Embryonic facial prominence (tissue), 1 donor: ENCODE measurements at regions not wholly inside any gene's neighbourhood (a gene's known extent, or its start where the extent isn't known, plus 50 kb on each side); places are given as distances from the start of the nearest gene placed in this dataset.

Experiments used
- DNase-seq: peaks from one replicate; pipeline ENCODE4 v3.0.0-alpha.2; 2016; ENCODE audit errors: extremely low spot score

DNA sequence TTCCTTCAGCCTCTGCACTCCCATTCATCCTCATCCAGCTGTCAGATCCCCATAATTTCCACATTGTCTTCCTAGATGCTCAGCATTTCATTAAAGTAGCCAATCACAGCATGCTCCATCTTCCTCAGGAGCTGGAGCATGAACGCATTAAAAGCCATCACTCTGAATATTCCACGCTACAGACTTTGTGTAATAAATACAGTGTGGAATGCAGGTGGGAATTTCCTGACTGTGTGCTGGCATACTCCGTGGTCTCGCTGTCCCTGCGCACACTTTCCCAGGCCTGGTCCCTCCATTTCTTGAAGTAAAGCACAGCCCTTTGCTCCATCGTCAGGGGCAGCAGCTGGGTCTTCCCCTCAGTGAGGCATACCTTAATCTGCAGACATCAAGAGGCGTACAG, 123.7 kb upstream of the NCK2 start:
- no peak for DNase-seq

DNA sequence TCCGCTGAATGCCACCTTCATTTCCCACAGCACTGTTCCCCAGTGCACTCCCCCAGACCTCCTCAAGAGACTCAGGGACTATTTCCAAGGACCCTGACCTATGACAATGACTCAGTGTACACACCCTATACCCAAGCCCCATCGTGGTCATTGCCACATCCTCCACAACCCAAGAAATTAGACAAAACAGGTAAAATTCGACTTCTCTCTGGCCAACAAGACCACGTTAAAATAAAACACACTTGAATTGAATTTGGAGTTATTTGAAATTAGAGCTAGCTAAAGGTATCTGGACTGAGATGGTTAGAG, 126.4 kb upstream of the NCK2 start:
- DNase-seq: no peak

- DNase-seq: no peak
Observed at GRCh38 chr2:105617631-105618350, 126.9 kb upstream of the NCK2 start.

GRCh38 chr2:105615305-105615704, 129.4 kb upstream of the NCK2 start:
- no peak for DNase-seq

DNA sequence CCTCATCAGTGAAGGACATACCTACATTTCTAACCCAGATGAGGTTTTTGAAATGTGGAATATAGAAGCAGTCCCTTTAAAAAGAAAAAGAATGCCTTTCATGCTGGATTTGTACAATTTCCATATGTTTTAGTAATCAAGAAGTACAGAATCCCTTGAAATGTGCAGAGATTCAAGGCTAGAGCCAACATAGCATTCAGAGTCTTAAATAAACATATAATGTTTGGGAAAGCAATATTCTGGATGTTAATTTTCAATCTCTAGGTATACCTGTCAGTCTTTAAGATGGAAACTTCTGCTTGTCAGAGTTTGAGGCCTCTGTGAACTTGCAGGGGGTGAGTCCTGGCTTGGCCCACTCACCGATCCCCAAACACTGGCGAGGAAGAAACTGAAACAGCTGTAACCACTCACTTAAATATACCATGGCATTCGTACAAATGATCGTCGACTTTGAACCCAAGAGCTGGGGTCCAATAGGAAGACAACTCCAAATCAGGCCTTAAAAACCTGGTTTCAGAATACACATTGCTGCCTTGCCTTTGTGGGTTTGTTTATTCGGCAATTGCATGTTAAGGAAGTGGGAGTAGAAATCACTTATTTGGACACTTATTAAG, 132.8 kb upstream of the NCK2 start:
- peak; percentile 45 for DNase-seq

DNA sequence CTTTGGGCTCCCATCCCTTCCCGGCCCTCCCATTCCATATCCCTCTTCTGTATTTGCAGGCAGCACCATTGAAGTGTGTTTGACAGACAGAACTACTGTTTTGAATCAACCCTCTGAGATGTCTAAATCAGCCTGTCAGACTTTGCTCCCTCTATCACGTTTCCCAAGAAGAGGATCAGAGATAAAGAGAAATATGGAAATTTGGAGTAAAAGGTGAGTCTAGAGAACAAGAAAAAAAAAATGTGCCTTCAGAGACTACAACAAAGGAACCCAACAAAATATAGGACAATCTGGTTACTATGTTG, 133.4 kb upstream of the NCK2 start:
- DNase-seq: no peak

- DNase-seq: peak; percentile 27
Observed at GRCh38 chr2:105610576-105611332, 134.0 kb upstream of the NCK2 start.

- no peak for DNase-seq
Observed at GRCh38 chr2:105609746-105610402, 134.8 kb upstream of the NCK2 start.

GRCh38 chr2:105607920-105608504, 136.7 kb upstream of the NCK2 start:
- DNase-seq: no peak

- DNase-seq: no peak
Observed at GRCh38 chr2:105606081-105606480, 138.6 kb upstream of the NCK2 start.

GRCh38 chr2:105604938-105605337, 139.8 kb upstream of the NCK2 start:
- DNase-seq: no peak

DNA sequence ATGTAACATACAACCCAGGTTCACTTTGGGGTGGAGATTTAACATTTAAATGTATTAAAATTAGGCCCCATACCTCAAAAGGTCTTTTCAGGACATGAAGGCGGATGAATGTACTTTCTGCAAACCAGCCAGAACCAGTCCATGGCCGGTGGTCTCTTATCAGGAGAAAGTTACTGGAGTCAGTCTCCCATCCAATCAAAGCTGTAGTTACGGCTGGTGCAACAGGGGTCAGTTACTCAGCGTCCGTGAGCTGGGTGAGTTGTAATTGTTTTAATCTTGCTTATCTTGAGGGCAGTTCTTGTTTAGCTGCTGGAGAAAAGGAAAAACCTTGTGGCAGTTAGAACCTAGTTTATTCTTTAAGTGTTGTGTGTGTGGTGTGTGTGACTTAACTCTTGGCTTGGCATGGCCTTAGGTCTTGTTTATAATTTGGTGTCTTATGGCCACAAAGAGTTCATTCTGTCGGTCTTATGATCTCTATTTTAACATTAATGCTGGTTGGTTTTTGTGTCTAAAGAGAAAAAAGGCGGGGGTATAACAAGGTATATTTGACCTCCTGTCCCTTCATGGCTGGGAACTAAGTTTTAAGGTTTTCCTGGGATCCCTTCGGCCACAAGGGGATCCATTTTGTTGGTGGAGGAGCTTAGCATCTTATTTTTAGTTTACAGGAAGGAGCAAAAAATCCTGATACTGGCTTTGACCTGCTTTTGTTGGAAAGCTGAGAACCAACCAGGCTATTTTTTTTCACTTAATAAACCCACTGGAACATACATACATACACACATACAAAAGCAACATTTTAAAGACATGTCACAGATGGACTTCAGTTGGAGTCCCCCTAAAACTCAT, 143.5 kb upstream of the NCK2 start:
- DNase-seq: no peak

DNA sequence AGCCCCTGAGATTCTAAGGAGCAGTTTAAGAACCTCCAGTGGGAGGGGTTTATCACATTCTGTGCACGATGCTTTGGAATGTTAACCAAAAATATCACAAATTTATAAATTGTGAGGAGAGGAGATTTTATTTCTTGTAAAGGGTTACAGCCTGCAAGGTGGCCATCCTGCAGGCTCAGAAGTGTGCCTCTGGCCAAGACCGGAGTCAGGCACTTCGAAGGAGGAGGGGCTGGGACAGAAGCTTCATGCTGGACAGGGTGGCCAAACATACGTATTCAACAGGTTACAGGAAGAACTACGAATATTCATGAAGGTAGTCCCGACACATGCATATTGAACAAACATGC, 144.1 kb upstream of the NCK2 start:
- DNase-seq: no peak

DNA sequence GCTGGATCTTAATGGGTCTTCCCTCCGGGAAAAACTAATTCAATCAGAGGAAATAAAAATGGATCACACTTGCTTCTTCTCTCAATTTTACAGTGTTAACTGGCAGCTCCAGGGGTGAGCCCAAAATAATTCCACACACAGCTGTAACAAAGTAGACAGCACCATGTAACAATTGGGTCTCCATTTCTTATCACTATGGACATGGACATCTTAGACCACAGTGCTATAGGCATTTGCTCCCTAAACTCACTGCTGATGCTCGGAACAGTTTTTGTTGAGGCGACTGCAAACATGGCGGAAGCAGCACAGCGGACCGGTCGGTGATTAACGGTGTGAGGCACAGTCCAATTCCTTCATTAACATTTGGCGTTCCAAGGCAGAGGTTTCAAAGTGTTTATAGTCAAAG, 144.7 kb upstream of the NCK2 start:
- no peak for DNase-seq

- no peak for DNase-seq
Observed at GRCh38 chr2:105598829-105599698, 145.6 kb upstream of the NCK2 start.

GRCh38 chr2:105597806-105598803, 146.6 kb upstream of the NCK2 start:
- no peak for DNase-seq

GRCh38 chr2:105597011-105597805, 147.5 kb upstream of the NCK2 start:
- DNase-seq: no peak

- no peak for DNase-seq
Observed at GRCh38 chr2:105596411-105596921, 148.2 kb upstream of the NCK2 start.
